GM23338 (cell line): ENCODE measurements at regions not wholly inside any gene's neighbourhood (a gene's known extent, or its start where the extent isn't known, plus 50 kb on each side); places are given as distances from the start of the nearest gene placed in this dataset.

Experiments
- ATAC-seq: fragments of 200-7000 bp; cut with Tn5 transposase; 3 replicates; pipeline ENCODE4 v1.9.1; 2020
- DNase-seq: peaks from one replicate; pipeline ENCODE4 v3.0.0-alpha.2; 2015; ENCODE audit warnings: low spot score
- H2AFZ ChIP-seq: fragments of 200-600 bp; sonication (generic); 2 replicates; pipeline ENCODE4 v1.8.0; 2016; ENCODE audit warnings: antibody characterized with exemption, mild to moderate bottlenecking, moderate library complexity
- H3F3A ChIP-seq: fragments of 200-600 bp; sonication (generic); replicated peaks from 2 replicates; pipeline ENCODE4 v1.8.0; 2017; ENCODE audit warnings: antibody characterized with exemption, mixed run types, low read depth
- H3K27ac ChIP-seq: fragments of 200-600 bp; sonication (generic); 2 replicates; pipeline ENCODE4 v1.6.1; 2016; ENCODE audit warnings: low read depth
- H3K27me3 ChIP-seq: fragments of 200-600 bp; sonication (generic); 2 replicates; pipeline ENCODE4 v1.8.0; 2016; ENCODE audit warnings: mild to moderate bottlenecking, mixed run types, moderate library complexity; ENCODE audit not compliant: insufficient read depth
- H3K36me3 ChIP-seq: fragments of 200-600 bp; sonication (generic); 2 replicates; pipeline ENCODE4 v1.8.0; 2016; ENCODE audit warnings: mild to moderate bottlenecking; ENCODE audit not compliant: insufficient read depth
- H3K4me1 ChIP-seq: fragments of 200-600 bp; sonication (generic); 2 replicates; pipeline ENCODE4 v1.8.0; 2016; ENCODE audit warnings: mild to moderate bottlenecking, moderate library complexity; ENCODE audit not compliant: insufficient read depth
- H3K4me2 ChIP-seq: fragments of 200-600 bp; sonication (generic); 2 replicates; pipeline ENCODE4 v1.7.1; 2017; ENCODE audit warnings: mixed run types
- H3K4me3 ChIP-seq: fragments of 200-600 bp; sonication (generic); 2 replicates; pipeline ENCODE4 v1.6.1; 2016; ENCODE audit warnings: mixed run types
- H3K79me2 ChIP-seq: fragments of 200-600 bp; sonication (generic); replicated peaks from 2 replicates; pipeline ENCODE4 v1.8.0; 2017; ENCODE audit warnings: mild to moderate bottlenecking; ENCODE audit not compliant: insufficient read depth
- H3K9me2 ChIP-seq: fragments of 200-600 bp; sonication (generic); 2 replicates; pipeline ENCODE4 v1.8.0; 2017; ENCODE audit not compliant: insufficient read depth
- H4K20me1 ChIP-seq: fragments of 200-600 bp; sonication (generic); replicated peaks from 2 replicates; pipeline ENCODE4 v1.8.0; 2017; ENCODE audit warnings: mild to moderate bottlenecking; ENCODE audit not compliant: insufficient read depth
- H3K27ac Mint-ChIP-seq: 2 replicates; pipeline ENCODE4 v1.8.0; 2020; ENCODE audit warnings: inconsistent platforms, mild to moderate bottlenecking, moderate library complexity, mixed read lengths
- H3K27me3 Mint-ChIP-seq: 3 replicates; pipeline ENCODE4 v1.8.0; 2022; ENCODE audit warnings: low read depth, mild to moderate bottlenecking, moderate library complexity, mixed read lengths, inconsistent platforms; ENCODE audit not compliant: insufficient read depth, poor library complexity
- H3K36me3 Mint-ChIP-seq: 3 replicates; pipeline ENCODE4 v1.8.0; 2021; ENCODE audit warnings: low read depth, mild to moderate bottlenecking, inconsistent platforms, moderate library complexity, mixed read lengths
- H3K4me1 Mint-ChIP-seq: 3 replicates; pipeline ENCODE4 v1.8.0; 2020; ENCODE audit warnings: mild to moderate bottlenecking, inconsistent platforms, mixed read lengths
- H3K4me3 Mint-ChIP-seq: 3 replicates; pipeline ENCODE4 v1.8.0; 2021; ENCODE audit warnings: moderate library complexity, mild to moderate bottlenecking, inconsistent platforms, mixed read lengths
- H3K9me3 Mint-ChIP-seq: 3 replicates; pipeline ENCODE4 v1.8.0; 2020; ENCODE audit warnings: moderate library complexity, mild to moderate bottlenecking, inconsistent platforms, mixed read lengths
- ETS1 ChIP-seq: IDR thresholded peaks from 2 replicates; pipeline ENCODE4 v1.6.1; 2016; ENCODE audit warnings: antibody characterized with exemption
- EZH2 ChIP-seq: fragments of 200-600 bp; sonication (generic); IDR thresholded peaks from one replicate; pipeline ENCODE4 v1.8.0; 2017; ENCODE audit warnings: antibody characterized with exemption, mild to moderate bottlenecking, low read depth; ENCODE audit not compliant: unreplicated experiment
- NANOG ChIP-seq: IDR thresholded peaks from 2 replicates; pipeline ENCODE4 v1.6.1; 2016; ENCODE audit warnings: antibody characterized with exemption, borderline replicate concordance
- POLR2AphosphoS5 ChIP-seq: IDR thresholded peaks from 2 replicates; pipeline ENCODE4 v1.6.1; 2016; ENCODE audit warnings: antibody characterized with exemption, low read depth
- REST ChIP-seq: IDR thresholded peaks from one replicate; pipeline ENCODE4 v1.6.1; 2018; ENCODE audit warnings: antibody characterized with exemption; ENCODE audit not compliant: unreplicated experiment
- ZNF462 ChIP-seq: fragments of 250-450 bp; sonication (Bioruptor Pico); IDR thresholded peaks from 2 replicates; pipeline ENCODE4 v1.5.0; 2020; ENCODE audit warnings: mild to moderate bottlenecking, moderate library complexity
- TF ChIP-seq, protein P1 (sequence below), 2 experiments: fragments of 200-600 bp in 1 of 2; sonication (generic) in 1 of 2; conservative IDR thresholded peaks; 2 replicates each; pipeline versions ENCODE4 v1.5.1 to v1.6.1; 2016 to 2017; ENCODE audit warnings: antibody characterized with exemption in 2 of 2, low read depth in 2 of 2, mild to moderate bottlenecking in 2 of 2, moderate library complexity in 1 of 2

- TF ChIP-seq ZNF462 (CRISPR knock-in tag) (no peak), POLR2AphosphoS5 (no peak)
- TF ChIP-seq, protein P1, sequence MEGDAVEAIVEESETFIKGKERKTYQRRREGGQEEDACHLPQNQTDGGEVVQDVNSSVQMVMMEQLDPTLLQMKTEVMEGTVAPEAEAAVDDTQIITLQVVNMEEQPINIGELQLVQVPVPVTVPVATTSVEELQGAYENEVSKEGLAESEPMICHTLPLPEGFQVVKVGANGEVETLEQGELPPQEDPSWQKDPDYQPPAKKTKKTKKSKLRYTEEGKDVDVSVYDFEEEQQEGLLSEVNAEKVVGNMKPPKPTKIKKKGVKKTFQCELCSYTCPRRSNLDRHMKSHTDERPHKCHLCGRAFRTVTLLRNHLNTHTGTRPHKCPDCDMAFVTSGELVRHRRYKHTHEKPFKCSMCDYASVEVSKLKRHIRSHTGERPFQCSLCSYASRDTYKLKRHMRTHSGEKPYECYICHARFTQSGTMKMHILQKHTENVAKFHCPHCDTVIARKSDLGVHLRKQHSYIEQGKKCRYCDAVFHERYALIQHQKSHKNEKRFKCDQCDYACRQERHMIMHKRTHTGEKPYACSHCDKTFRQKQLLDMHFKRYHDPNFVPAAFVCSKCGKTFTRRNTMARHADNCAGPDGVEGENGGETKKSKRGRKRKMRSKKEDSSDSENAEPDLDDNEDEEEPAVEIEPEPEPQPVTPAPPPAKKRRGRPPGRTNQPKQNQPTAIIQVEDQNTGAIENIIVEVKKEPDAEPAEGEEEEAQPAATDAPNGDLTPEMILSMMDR (conservative IDR thresholded peaks at IDR 0.05; ENCODE audit: low read depth in 2 of 2), result no peak
These were observed 187.6 kb upstream of the MAST4 start (continued) for GRCh38 chr5:66408576-66408975.

DNA sequence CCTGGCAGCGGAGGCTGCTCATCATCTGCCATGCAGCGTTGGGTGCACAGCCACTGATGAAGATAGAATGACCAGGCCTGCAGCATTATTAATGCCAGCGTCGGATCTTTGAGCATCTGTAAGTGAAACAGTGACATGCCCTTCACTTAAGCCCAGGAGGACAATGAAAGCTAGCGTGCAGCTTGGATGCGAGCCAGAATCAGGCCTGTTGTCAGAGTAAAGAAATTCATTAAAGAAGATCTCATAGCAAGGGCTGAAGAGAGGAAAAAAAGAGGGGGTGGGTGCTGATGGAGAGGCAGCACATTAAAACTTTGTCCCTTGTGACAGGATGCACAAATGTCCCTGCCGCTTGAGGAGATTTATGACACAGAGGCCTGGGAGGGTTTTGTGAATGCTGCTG lies 186.1 kb upstream of the MAST4 start:
- no peak overlapping the region for H3K27ac Mint-ChIP-seq
- Histone ChIP-seq H4K20me1 (no peaks in the 10 kb centered on the region), H3F3A (no peaks in the 10 kb centered on the region), H3K27me3 (no peaks in the 10 kb centered on the region), H3K4me1 (no peaks in the 10 kb centered on the region), H3K27ac (no peak overlapping the region), H3K4me2 (no peak overlapping the region), H3K79me2 (no peaks in the 10 kb centered on the region), H3K9me2 (no peaks in the 10 kb centered on the region; the same call in 1 of the 2 replicates), H3K36me3 (no peaks in the 10 kb centered on the region), H3K4me3 (no peak overlapping the region), H2AFZ (no peak overlapping the region)
- H3K9me3 Mint-ChIP-seq, result peaks cover 5% of the 10 kb centered on the region; the same call in 1 of the 3 replicates
- no peaks in the 10 kb centered on the region for H3K4me1 Mint-ChIP-seq
- ATAC-seq (no peak), DNase-seq (no peak)
- no peaks in the 10 kb centered on the region for H3K27me3 Mint-ChIP-seq
- no peak for TF ChIP-seq ETS1
- no peak for TF ChIP-seq EZH2
- no peak for TF ChIP-seq NANOG
- no peak for TF ChIP-seq REST
- no peak for TF ChIP-seq POLR2AphosphoS5
- H3K36me3 Mint-ChIP-seq, result no peaks in the 10 kb centered on the region; the same call in 2 of the 3 replicates
- H3K4me3 Mint-ChIP-seq, result no peak overlapping the region
